ENCODE measurements at regions not wholly inside any gene's neighbourhood (a gene's known extent, or its start where the extent isn't known, plus 50 kb on each side); places are given as distances from the start of the nearest gene placed in this dataset.

DNA sequence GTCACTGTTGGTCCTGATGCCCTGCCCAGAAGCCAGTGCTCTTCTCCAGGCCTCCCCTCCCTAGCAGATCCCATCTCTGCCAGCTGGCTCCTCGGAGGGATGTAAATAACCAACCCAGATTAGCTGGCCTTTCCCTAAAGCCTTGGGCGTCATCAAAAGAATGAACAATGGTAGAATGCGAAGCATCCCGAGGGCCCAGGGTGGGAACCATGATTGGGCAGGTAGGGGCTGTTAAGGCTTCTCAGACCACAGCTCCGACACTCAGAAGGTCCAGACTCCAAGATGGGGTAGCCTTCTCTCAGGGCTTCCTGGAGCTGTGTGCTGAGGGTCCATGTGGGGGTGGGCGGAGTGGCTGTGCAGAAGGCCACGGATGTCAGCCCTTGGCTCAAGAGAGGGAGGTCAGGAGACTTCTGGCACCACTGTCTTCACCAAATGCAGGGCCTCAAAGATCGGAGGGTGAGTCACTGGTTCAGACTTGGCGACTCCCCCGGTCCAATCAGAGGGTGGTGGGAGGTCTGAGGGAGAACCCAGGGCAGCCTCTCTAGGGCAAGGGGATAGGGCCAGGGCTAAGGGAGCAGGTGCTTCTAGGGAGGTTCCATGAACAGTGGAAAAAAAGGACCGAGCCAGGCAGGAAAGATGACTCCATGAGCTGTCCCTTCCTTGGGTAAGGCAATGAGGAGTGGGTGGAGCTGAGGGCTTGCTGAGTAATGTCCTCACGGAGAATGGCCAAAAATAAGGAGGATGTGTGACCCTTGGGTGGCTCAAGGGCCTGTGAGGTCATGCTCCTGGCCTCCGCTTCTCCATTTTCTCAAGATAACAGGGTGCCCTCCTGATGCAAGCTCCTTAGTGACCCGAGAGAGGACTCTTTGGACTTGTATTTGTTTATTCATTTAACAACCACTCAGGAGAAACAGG, 58.4 kb upstream of the EPS8L3 start:
- Histone ChIP-seq H2BK5ac (ENCODE audit: low read depth, low read length, poor library complexity, severe bottlenecking) (no peak overlapping the region), H3K9ac (ENCODE audit: low read length) (peak overlapping the region; percentile 82), H3K4me1 (ENCODE audit: control insufficient read depth, insufficient read depth, low read depth, low read length) (peaks cover 24% of the 10 kb centered on the region), H2BK120ac (ENCODE audit: low read depth, low read length) (peak overlapping the region; percentile 37), H3K14ac (ENCODE audit: low read length in 2 of 2) (peak overlapping the region in 1 of 2 experiments; percentile 88), H3K27me3 (ENCODE audit: control insufficient read depth in 1 of 2, insufficient read depth in 1 of 2, low read length in 2 of 2) (no peaks in the 10 kb centered on the region), H3K4me3 (ENCODE audit: insufficient read depth in 1 of 2, low read depth in 1 of 2, low read length in 2 of 2) (peak overlapping the region in 1 of 2 experiments; percentile 45), H2BK12ac (ENCODE audit: low read length in 2 of 2) (peak overlapping the region; percentile 73 to 98), H4K8ac (ENCODE audit: low read length) (peak overlapping the region; percentile 10), H2BK15ac (ENCODE audit: low read depth, poor library complexity, severe bottlenecking) (peak overlapping the region; percentile 91), H3K79me1 (replicated peaks; ENCODE audit: low read length, poor library complexity, severe bottlenecking) (no peaks in the 10 kb centered on the region), H3K27ac (ENCODE audit: low read length, poor library complexity, severe bottlenecking) (no peak overlapping the region), H3K9me3 (ENCODE audit: control insufficient read depth, low read length) (no peaks in the 10 kb centered on the region), H2AFZ (ENCODE audit: low read depth, low read length) (no peak overlapping the region), H3K36me3 (ENCODE audit: control insufficient read depth in 1 of 2, insufficient read depth in 2 of 2, low read depth in 1 of 2, low read length in 2 of 2) (no peaks in the 10 kb centered on the region), H4K91ac (ENCODE audit: low read length) (peak overlapping the region; percentile 67), H3K4me2 (ENCODE audit: low read length, poor library complexity, severe bottlenecking) (no peak overlapping the region), H3K18ac (ENCODE audit: low read depth in 1 of 2, low read length in 2 of 2) (peak overlapping the region; percentile 35 to 89), H3K23ac (ENCODE audit: low read length in 2 of 2) (no peak overlapping the region), H3K4ac (ENCODE audit: low read depth in 1 of 2, low read length in 2 of 2) (peak overlapping the region; percentile 19 to 75), H2AK5ac (ENCODE audit: low read length, severe bottlenecking) (peak overlapping the region; percentile 62)
- DNase-seq, result peak; percentile 53
- WGBS, result 82% methylated on average over 14 of the region's 14 CpGs

- peaks cover under 1% of the 10 kb centered on the region for H3K9me3 ChIP-seq (ENCODE audit: control insufficient read depth, low read length)
- WGBS, result 51% methylated on average over 7 of the region's 8 CpGs
- no peak overlapping the region for H2BK5ac ChIP-seq (ENCODE audit: low read depth, low read length, poor library complexity, severe bottlenecking)
- no peak overlapping the region for H3K23ac ChIP-seq (ENCODE audit: low read length in 2 of 2)
- no peak overlapping the region for H2BK15ac ChIP-seq (ENCODE audit: low read depth, poor library complexity, severe bottlenecking)
- peak overlapping the region; percentile 37 for H2BK120ac ChIP-seq (ENCODE audit: low read depth, low read length)
- DNase-seq, result peak; percentile 90
- no peak overlapping the region for H3K27ac ChIP-seq (ENCODE audit: low read length, poor library complexity, severe bottlenecking)
- peak overlapping the region; percentile 82 for H3K9ac ChIP-seq (ENCODE audit: low read length)
- H3K4me2 ChIP-seq (ENCODE audit: low read length, poor library complexity, severe bottlenecking), result no peak overlapping the region
- H2AK5ac ChIP-seq (ENCODE audit: low read length, severe bottlenecking), result peak overlapping the region; percentile 62
- H3K79me1 ChIP-seq (replicated peaks; ENCODE audit: low read length, poor library complexity, severe bottlenecking), result no peaks in the 10 kb centered on the region
- peak overlapping the region in 1 of 2 experiments; percentile 45 for H3K4me3 ChIP-seq (ENCODE audit: insufficient read depth in 1 of 2, low read depth in 1 of 2, low read length in 2 of 2)
- H3K36me3 ChIP-seq (ENCODE audit: control insufficient read depth in 1 of 2, insufficient read depth in 2 of 2, low read depth in 1 of 2, low read length in 2 of 2), result no peaks in the 10 kb centered on the region
- H2BK12ac ChIP-seq (ENCODE audit: low read length in 2 of 2), result peak overlapping the region; percentile 88 to 98
- no peak overlapping the region for H2AFZ ChIP-seq (ENCODE audit: low read depth, low read length)
- H4K91ac ChIP-seq (ENCODE audit: low read length), result peak overlapping the region; percentile 67
- peak overlapping the region; percentile 74 for H4K8ac ChIP-seq (ENCODE audit: low read length)
- peak overlapping the region in 1 of 2 experiments; percentile 88 for H3K14ac ChIP-seq (ENCODE audit: low read length in 2 of 2)
- H3K4me1 ChIP-seq (ENCODE audit: control insufficient read depth, insufficient read depth, low read depth, low read length), result peaks cover 24% of the 10 kb centered on the region
- H3K4ac ChIP-seq (ENCODE audit: low read depth in 1 of 2, low read length in 2 of 2), result peak overlapping the region; percentile 26 to 60
- H3K27me3 ChIP-seq (ENCODE audit: control insufficient read depth in 1 of 2, insufficient read depth in 1 of 2, low read length in 2 of 2), result no peaks in the 10 kb centered on the region
- peak overlapping the region; percentile 68 to 89 for H3K18ac ChIP-seq (ENCODE audit: low read depth in 1 of 2, low read length in 2 of 2)
These were observed 57.5 kb upstream of the EPS8L3 start for GRCh38 chr1:109821221-109821669.

- Histone ChIP-seq H2BK15ac (ENCODE audit: low read depth, poor library complexity, severe bottlenecking) (peak overlapping the region; percentile 38), H3K27ac (ENCODE audit: low read length, poor library complexity, severe bottlenecking) (no peak overlapping the region), H3K14ac (ENCODE audit: low read length in 2 of 2) (no peak overlapping the region), H3K79me1 (replicated peaks; ENCODE audit: low read length, poor library complexity, severe bottlenecking) (no peaks in the 10 kb centered on the region), H3K9me3 (ENCODE audit: control insufficient read depth, low read length) (peaks cover 6% of the 10 kb centered on the region), H4K91ac (ENCODE audit: low read length) (peak overlapping the region; percentile 87), H2BK12ac (ENCODE audit: low read length in 2 of 2) (peak overlapping the region; percentile 17 to 88), H3K4me1 (ENCODE audit: control insufficient read depth, insufficient read depth, low read depth, low read length) (peaks cover 24% of the 10 kb centered on the region), H3K18ac (ENCODE audit: low read depth in 1 of 2, low read length in 2 of 2) (peak overlapping the region in 1 of 2 experiments; percentile 16), H3K4me3 (ENCODE audit: insufficient read depth in 1 of 2, low read depth in 1 of 2, low read length in 2 of 2) (no peak overlapping the region), H2AFZ (ENCODE audit: low read depth, low read length) (no peak overlapping the region), H3K4me2 (ENCODE audit: low read length, poor library complexity, severe bottlenecking) (no peak overlapping the region), H3K23ac (ENCODE audit: low read length in 2 of 2) (no peak overlapping the region), H4K8ac (ENCODE audit: low read length) (no peak overlapping the region), H2AK5ac (ENCODE audit: low read length, severe bottlenecking) (peak overlapping the region; percentile 28), H2BK120ac (ENCODE audit: low read depth, low read length) (peak overlapping the region; percentile 11), H3K36me3 (ENCODE audit: control insufficient read depth in 1 of 2, insufficient read depth in 2 of 2, low read depth in 1 of 2, low read length in 2 of 2) (peaks cover 0 to 2% of the 10 kb centered on the region in 2 experiments), H3K4ac (ENCODE audit: low read depth in 1 of 2, low read length in 2 of 2) (no peak overlapping the region), H3K27me3 (ENCODE audit: control insufficient read depth in 1 of 2, insufficient read depth in 1 of 2, low read length in 2 of 2) (no peaks in the 10 kb centered on the region), H3K9ac (ENCODE audit: low read length) (no peak overlapping the region), H2BK5ac (ENCODE audit: low read depth, low read length, poor library complexity, severe bottlenecking) (no peak overlapping the region)
- WGBS, result 93% methylated on average over 2 of the region's 3 CpGs
- DNase-seq, result no peak
These were observed 56.2 kb upstream of the EPS8L3 start for GRCh38 chr1:109819906-109820305.
